DND-41 (cell line): ENCODE measurements at regions not wholly inside any gene's neighbourhood (a gene's known extent, or its start where the extent isn't known, plus 50 kb on each side); places are given as distances from the start of the nearest gene placed in this dataset.

Source experiments
- ATAC-seq: fragments of 200-7000 bp; cut with Tn5 transposase; 3 replicates; pipeline ENCODE4 v1.9.1; 2021; ENCODE audit warnings: low read depth; ENCODE audit not compliant: insufficient read depth
- DNase-seq: peaks from one replicate; pipeline ENCODE4 v3.0.0-alpha.2; 2020
- H2AFZ ChIP-seq: 2 replicates; pipeline ENCODE4 v1.6.0; 2012; ENCODE audit warnings: low read depth, low read length
- H3K27ac ChIP-seq: 2 replicates; pipeline ENCODE4 v1.5.1; 2012; ENCODE audit warnings: low read length, inconsistent platforms
- H3K27me3 ChIP-seq: fragments of 200-600 bp; sonication (generic); 2 replicates; pipeline ENCODE4 v1.6.0; 2012; ENCODE audit warnings: low read length, mild to moderate bottlenecking, inconsistent platforms; ENCODE audit not compliant: insufficient read depth, poor library complexity
- H3K36me3 ChIP-seq: 2 replicates; pipeline ENCODE4 v1.5.1; 2012; ENCODE audit warnings: low read length, inconsistent platforms; ENCODE audit not compliant: insufficient read depth
- H3K4me1 ChIP-seq: 2 replicates; pipeline ENCODE4 v1.5.1; 2012; ENCODE audit warnings: mild to moderate bottlenecking, low read length; ENCODE audit not compliant: insufficient read depth
- H3K4me2 ChIP-seq: 2 replicates; pipeline ENCODE4 v1.6.0; 2012; ENCODE audit warnings: mild to moderate bottlenecking, moderate library complexity, low read length, inconsistent platforms; ENCODE audit not compliant: insufficient read depth
- H3K4me3 ChIP-seq, 2 experiments: fragments of 200-600 bp in 1 of 2; shearing (Covaris generic) in 1 of 2; 2 replicates each; pipeline ENCODE4 v1.5.1; 2012 to 2016; ENCODE audit warnings: inconsistent platforms in 2 of 2, low read length in 2 of 2, mild to moderate bottlenecking in 2 of 2, low read depth in 1 of 2, moderate library complexity in 1 of 2
- H3K79me2 ChIP-seq: 2 replicates; pipeline ENCODE4 v1.6.0; 2012; ENCODE audit warnings: low read length, inconsistent platforms; ENCODE audit not compliant: insufficient read depth
- H3K9ac ChIP-seq: 2 replicates; pipeline ENCODE4 v1.6.0; 2012; ENCODE audit warnings: low read depth, mild to moderate bottlenecking, inconsistent platforms, low read length, moderate library complexity
- H3K9me3 ChIP-seq: 2 replicates; pipeline ENCODE4 v1.5.1; 2012; ENCODE audit warnings: low read length, moderate library complexity, mild to moderate bottlenecking, inconsistent platforms; ENCODE audit not compliant: insufficient read depth, severe bottlenecking
- H4K20me1 ChIP-seq: 2 replicates; pipeline ENCODE4 v1.6.0; 2012; ENCODE audit warnings: low read length; ENCODE audit not compliant: insufficient read depth
- CTCF ChIP-seq: IDR thresholded peaks from 2 replicates; pipeline ENCODE4 v1.5.1; 2012; ENCODE audit warnings: borderline replicate concordance, low read length, moderate library complexity, mild to moderate bottlenecking; ENCODE audit not compliant: poor library complexity, severe bottlenecking; ENCODE audit errors: extremely low read depth
- EZH2 ChIP-seq: IDR thresholded peaks from 3 replicates; pipeline ENCODE4 v1.6.1; 2012; ENCODE audit warnings: borderline replicate concordance, low read depth, mild to moderate bottlenecking, moderate library complexity, low read length, inconsistent platforms; ENCODE audit not compliant: severe bottlenecking

DNA sequence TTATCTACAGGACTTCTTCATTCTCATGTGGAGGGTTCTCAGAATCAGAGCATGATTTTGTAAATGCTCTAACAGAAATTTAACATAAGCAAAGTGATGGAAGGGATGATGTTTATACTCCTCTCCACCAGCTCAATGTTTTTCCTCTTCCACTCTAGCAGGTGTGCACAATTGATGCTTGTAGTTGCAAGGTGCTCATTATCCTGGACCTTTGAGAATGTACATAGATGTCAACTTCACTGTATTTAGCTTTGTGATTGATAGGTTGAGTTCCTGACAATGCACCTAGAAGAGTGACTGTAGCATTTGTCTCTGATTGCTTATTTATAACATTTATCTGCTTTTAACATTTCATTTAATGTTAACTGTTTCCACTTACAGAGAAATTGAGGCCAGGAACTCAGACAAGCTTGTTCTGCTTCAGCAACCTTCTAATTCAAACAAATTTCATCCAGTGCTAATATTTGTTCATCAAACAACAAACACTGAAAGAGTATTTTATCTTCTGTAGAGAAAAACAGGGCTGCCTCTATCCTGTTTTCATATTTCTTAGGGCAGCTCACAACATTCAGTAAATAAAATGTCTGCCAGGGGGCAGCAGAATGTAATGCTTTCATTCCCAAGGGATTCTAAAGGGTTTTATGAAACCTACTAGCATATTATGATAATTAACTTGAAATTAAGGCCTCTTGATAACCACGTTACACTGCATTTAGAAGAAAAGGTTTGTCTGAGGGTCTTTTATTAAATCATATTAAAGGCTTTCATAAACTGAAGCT, 127.9 kb upstream of the NOL4 start:
- no peaks in the 10 kb centered on the region for H3K4me1 ChIP-seq
- no peaks in the 10 kb centered on the region for H3K79me2 ChIP-seq
- no peak overlapping the region for H3K4me3 ChIP-seq
- H3K27me3 ChIP-seq, result no peaks in the 10 kb centered on the region
- H2AFZ ChIP-seq, result no peak overlapping the region
- H3K9me3 ChIP-seq, result no peaks in the 10 kb centered on the region
- H3K4me2 ChIP-seq, result no peak overlapping the region
- no peak overlapping the region for H3K27ac ChIP-seq
- H4K20me1 ChIP-seq, result no peaks in the 10 kb centered on the region
- DNase-seq, result no peak
- no peak for ATAC-seq
- H3K36me3 ChIP-seq, result no peaks in the 10 kb centered on the region
- H3K9ac ChIP-seq, result no peak overlapping the region
- TF ChIP-seq CTCF (no peak), EZH2 (no peak)

GRCh38 chr18:34354351-34354750, 129.6 kb upstream of the NOL4 start:
- Histone ChIP-seq H3K4me2 (no peak overlapping the region), H4K20me1 (no peaks in the 10 kb centered on the region), H3K27me3 (no peaks in the 10 kb centered on the region), H2AFZ (no peak overlapping the region), H3K79me2 (no peaks in the 10 kb centered on the region), H3K27ac (no peak overlapping the region), H3K9ac (no peak overlapping the region), H3K4me3 (no peak overlapping the region), H3K9me3 (no peaks in the 10 kb centered on the region), H3K4me1 (no peaks in the 10 kb centered on the region), H3K36me3 (no peaks in the 10 kb centered on the region)
- ATAC-seq (no peak), DNase-seq (no peak)
- no peak for TF ChIP-seq EZH2

GRCh38 chr18:34357944-34358580, 133.3 kb upstream of the NOL4 start:
- H3K4me3 ChIP-seq, result no peak overlapping the region
- H3K27me3 ChIP-seq, result no peaks in the 10 kb centered on the region
- no peak overlapping the region for H3K4me2 ChIP-seq
- H3K27ac ChIP-seq, result no peak overlapping the region
- H3K36me3 ChIP-seq, result no peaks in the 10 kb centered on the region
- no peak overlapping the region for H2AFZ ChIP-seq
- no peaks in the 10 kb centered on the region for H3K4me1 ChIP-seq
- no peaks in the 10 kb centered on the region for H3K9me3 ChIP-seq
- H3K79me2 ChIP-seq, result no peaks in the 10 kb centered on the region
- TF ChIP-seq EZH2 (no peak), CTCF (no peak)
- DNase-seq (no peak), ATAC-seq (no peak)
- H4K20me1 ChIP-seq, result no peaks in the 10 kb centered on the region
- H3K9ac ChIP-seq, result no peak overlapping the region

- no peaks in the 10 kb centered on the region for H3K79me2 ChIP-seq
- H3K9me3 ChIP-seq, result no peaks in the 10 kb centered on the region
- TF ChIP-seq EZH2 (no peak), CTCF (no peak)
- no peak for DNase-seq
- H3K4me3 ChIP-seq, result no peak overlapping the region
- H3K36me3 ChIP-seq, result no peaks in the 10 kb centered on the region
- H4K20me1 ChIP-seq, result no peaks in the 10 kb centered on the region
- no peak overlapping the region for H3K27ac ChIP-seq
- no peak overlapping the region for H3K9ac ChIP-seq
- no peak for ATAC-seq
- H3K4me1 ChIP-seq, result no peaks in the 10 kb centered on the region
- H2AFZ ChIP-seq, result no peak overlapping the region
- H3K27me3 ChIP-seq, result no peaks in the 10 kb centered on the region
- no peak overlapping the region for H3K4me2 ChIP-seq
Observed at GRCh38 chr18:34358923-34359322, 134.2 kb upstream of the NOL4 start.
